ENCODE measurements at regions not wholly inside any gene's neighbourhood (a gene's known extent, or its start where the extent isn't known, plus 50 kb on each side); places are given as distances from the start of the nearest gene placed in this dataset.
"Not testable (repeated sequence)": the region's sequence is repeated elsewhere in the genome, so short reads cannot be mapped to it uniquely, and the experiment has no call there.

- not testable (repeated sequence) for TF ChIP-seq POLR2A, CTCF (IDR thresholded peaks at IDR 0.05)
These were observed 228.4 kb upstream of the CWC22 start for GRCh38 chr2:180235506-180235905.

Data from Peyer's patch (tissue), 4 donors.